ENCODE measurements at regions not wholly inside any gene's neighbourhood (a gene's known extent, or its start where the extent isn't known, plus 50 kb on each side); places are given as distances from the start of the nearest gene placed in this dataset.

GRCh38 chr14:98242903-98243302, 1029.1 kb downstream of the BCL11B start:
- TF ChIP-seq CTCF (IDR thresholded peaks at IDR 0.05; ENCODE audit: insufficient read depth, low read length): no peak
- no peak for TF ChIP-seq POLR2AphosphoS5 (IDR thresholded peaks at IDR 0.05; ENCODE audit: low read depth)
- TF ChIP-seq REST (IDR thresholded peaks at IDR 0.05; ENCODE audit: insufficient replicate concordance, low read depth): no peak
- no peak for TF ChIP-seq SPI1 (IDR thresholded peaks at IDR 0.05; ENCODE audit: borderline replicate concordance, low read depth)
